ENCODE measurements at regions not wholly inside any gene's neighbourhood (a gene's known extent, or its start where the extent isn't known, plus 50 kb on each side); places are given as distances from the start of the nearest gene placed in this dataset.

- no peak overlapping the region for H2AFZ ChIP-seq (ENCODE audit: low read depth, low read length, severe bottlenecking)
These were observed 68.9 kb upstream of the KCNJ16 start for GRCh38 chr17:70006159-70006558.

DNA sequence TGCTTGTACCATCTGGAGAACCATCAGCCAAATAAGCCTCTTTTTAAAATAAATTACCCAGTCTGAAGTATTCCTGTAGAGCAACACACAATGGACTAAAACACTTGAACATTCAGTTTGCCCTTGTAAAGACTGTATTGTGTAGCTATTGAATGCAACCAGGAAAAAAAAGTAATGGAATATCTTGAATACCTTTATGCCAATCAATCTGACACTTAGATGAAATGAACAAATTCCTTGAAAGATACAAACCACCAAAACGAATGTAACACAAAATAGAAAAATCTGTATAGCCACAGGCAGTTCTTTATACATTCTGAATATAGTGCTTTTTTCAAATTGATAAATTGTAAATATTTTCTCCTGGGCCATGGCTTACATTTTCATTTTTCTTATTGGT is 63.3 kb upstream of the KCNJ16 start:
- Histone ChIP-seq H3K27me3 (ENCODE audit: low read length) (no peaks in the 10 kb centered on the region), H3K9me3 (ENCODE audit: insufficient read depth, low read length) (no peaks in the 10 kb centered on the region), H3K9me2 (replicated peaks; ENCODE audit: insufficient read depth, low read length) (no peaks in the 10 kb centered on the region), H3K79me2 (ENCODE audit: insufficient read depth, low read length) (no peaks in the 10 kb centered on the region), H3K4me2 (ENCODE audit: low read depth, low read length, poor library complexity, severe bottlenecking) (no peak overlapping the region), H3K27ac (ENCODE audit: low read depth, low read length) (no peak overlapping the region), H4K20me1 (ENCODE audit: low read depth, low read length) (no peaks in the 10 kb centered on the region), H3K9ac (ENCODE audit: low read length) (no peak overlapping the region), H3K36me3 (ENCODE audit: low read length) (no peaks in the 10 kb centered on the region), H3K4me3 (ENCODE audit: insufficient read depth, low read length, poor library complexity, severe bottlenecking) (no peak overlapping the region), H3F3A (ENCODE audit: insufficient read depth) (no peaks in the 10 kb centered on the region), H2AFZ (ENCODE audit: low read depth, low read length, severe bottlenecking) (no peak overlapping the region)
- no peak for TF ChIP-seq CTCF (IDR thresholded peaks at IDR 0.05; ENCODE audit: insufficient read depth, low read length, poor library complexity, severe bottlenecking)
- TF ChIP-seq EZH2phosphoT487 (conservative IDR thresholded peaks at IDR 0.05; ENCODE audit: low read length) = no peak

More at GRCh38 chr17:70006159-70006558, 68.9 kb upstream of the KCNJ16 start:
- no peaks in the 10 kb centered on the region for H3K9me2 ChIP-seq (replicated peaks; ENCODE audit: insufficient read depth, low read length)
- no peak overlapping the region for H3K4me3 ChIP-seq (ENCODE audit: insufficient read depth, low read length, poor library complexity, severe bottlenecking)
- no peak overlapping the region for H3K9ac ChIP-seq (ENCODE audit: low read length)
- no peaks in the 10 kb centered on the region for H3K79me2 ChIP-seq (ENCODE audit: insufficient read depth, low read length)
- H4K20me1 ChIP-seq (ENCODE audit: low read depth, low read length) = no peaks in the 10 kb centered on the region
- no peaks in the 10 kb centered on the region for H3K9me3 ChIP-seq (ENCODE audit: insufficient read depth, low read length)
- no peaks in the 10 kb centered on the region for H3F3A ChIP-seq (ENCODE audit: insufficient read depth)
- H3K36me3 ChIP-seq (ENCODE audit: low read length) = no peaks in the 10 kb centered on the region
- TF ChIP-seq CTCF (IDR thresholded peaks at IDR 0.05; ENCODE audit: insufficient read depth, low read length, poor library complexity, severe bottlenecking) = no peak
- TF ChIP-seq EZH2phosphoT487 (conservative IDR thresholded peaks at IDR 0.05; ENCODE audit: low read length) = no peak
- no peak overlapping the region for H3K4me2 ChIP-seq (ENCODE audit: low read depth, low read length, poor library complexity, severe bottlenecking)
- H3K27ac ChIP-seq (ENCODE audit: low read depth, low read length) = no peak overlapping the region
- H3K27me3 ChIP-seq (ENCODE audit: low read length) = no peaks in the 10 kb centered on the region

DNA sequence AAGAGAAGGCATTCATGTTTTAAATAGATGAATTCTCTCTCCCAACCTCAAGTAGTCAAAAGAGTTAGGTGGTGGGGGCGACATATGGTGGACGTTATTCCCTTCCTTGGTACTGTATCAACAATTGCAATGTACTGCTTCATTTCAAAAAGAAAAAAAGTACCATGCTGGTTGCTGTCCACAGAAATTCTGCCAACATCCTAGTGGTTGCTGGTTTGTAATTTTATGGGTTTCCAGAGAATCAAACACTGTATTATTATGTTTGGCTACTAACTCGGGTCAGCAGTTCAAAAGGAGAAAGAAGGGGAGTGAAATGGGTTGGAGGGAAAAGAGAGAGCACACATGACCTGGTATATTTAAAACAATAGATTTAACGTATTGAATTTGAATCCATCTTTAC is 61.1 kb upstream of the KCNJ16 start:
- no peak overlapping the region for H3K4me3 ChIP-seq (ENCODE audit: insufficient read depth, low read length, poor library complexity, severe bottlenecking)
- TF ChIP-seq CTCF (IDR thresholded peaks at IDR 0.05; ENCODE audit: insufficient read depth, low read length, poor library complexity, severe bottlenecking) (no peak), EZH2phosphoT487 (conservative IDR thresholded peaks at IDR 0.05; ENCODE audit: low read length) (no peak)
- H3K9ac ChIP-seq (ENCODE audit: low read length) = no peak overlapping the region
- H3K27ac ChIP-seq (ENCODE audit: low read depth, low read length) = no peak overlapping the region
- no peaks in the 10 kb centered on the region for H3K36me3 ChIP-seq (ENCODE audit: low read length)
- H4K20me1 ChIP-seq (ENCODE audit: low read depth, low read length) = no peaks in the 10 kb centered on the region
- no peaks in the 10 kb centered on the region for H3K9me2 ChIP-seq (replicated peaks; ENCODE audit: insufficient read depth, low read length)
- H3F3A ChIP-seq (ENCODE audit: insufficient read depth) = no peaks in the 10 kb centered on the region
- H3K79me2 ChIP-seq (ENCODE audit: insufficient read depth, low read length) = no peaks in the 10 kb centered on the region
- no peaks in the 10 kb centered on the region for H3K27me3 ChIP-seq (ENCODE audit: low read length)
- H3K4me2 ChIP-seq (ENCODE audit: low read depth, low read length, poor library complexity, severe bottlenecking) = no peak overlapping the region
- no peaks in the 10 kb centered on the region for H3K9me3 ChIP-seq (ENCODE audit: insufficient read depth, low read length)
- H2AFZ ChIP-seq (ENCODE audit: low read depth, low read length, severe bottlenecking) = no peak overlapping the region

Data from SU-DHL-6 (cell line).